Stimulated activated effector memory CD8-positive, alpha-beta T cell treated with anti-CD3 and anti-CD28 coated beads, Interleukin-12 subunit alpha, Interleukin-12 subunit beta, amount 100 ng/mL, for 72 hours (primary cell): ENCODE measurements at regions not wholly inside any gene's neighbourhood (a gene's known extent, or its start where the extent isn't known, plus 50 kb on each side); places are given as distances from the start of the nearest gene placed in this dataset.

Experiments used
- ATAC-seq: fragments of 150-1000 bp; cut with Tn5 transposase; 2 replicates; pipeline ENCODE4 v1.10.0; 2021
- DNase-seq, 2 donors: peaks; one replicate each; pipeline ENCODE4 v3.0.0; 2021 to 2022; ENCODE audit warnings: low spot score in 2 of 2
- H3K27ac Mint-ChIP-seq: one replicate; pipeline ENCODE4 v1.8.0; 2022; ENCODE audit warnings: mild to moderate bottlenecking, mixed read lengths
- H3K36me3 Mint-ChIP-seq: one replicate; pipeline ENCODE4 v1.8.0; 2022; ENCODE audit warnings: mild to moderate bottlenecking, mixed read lengths
- H3K4me1 Mint-ChIP-seq: one replicate; pipeline ENCODE4 v1.8.0; 2022; ENCODE audit warnings: mixed read lengths
- H3K4me3 Mint-ChIP-seq: one replicate; pipeline ENCODE4 v1.8.0; 2022; ENCODE audit warnings: mild to moderate bottlenecking, mixed read lengths
- H3K9me3 Mint-ChIP-seq: one replicate; pipeline ENCODE4 v1.8.0; 2022; ENCODE audit warnings: mixed read lengths

DNA sequence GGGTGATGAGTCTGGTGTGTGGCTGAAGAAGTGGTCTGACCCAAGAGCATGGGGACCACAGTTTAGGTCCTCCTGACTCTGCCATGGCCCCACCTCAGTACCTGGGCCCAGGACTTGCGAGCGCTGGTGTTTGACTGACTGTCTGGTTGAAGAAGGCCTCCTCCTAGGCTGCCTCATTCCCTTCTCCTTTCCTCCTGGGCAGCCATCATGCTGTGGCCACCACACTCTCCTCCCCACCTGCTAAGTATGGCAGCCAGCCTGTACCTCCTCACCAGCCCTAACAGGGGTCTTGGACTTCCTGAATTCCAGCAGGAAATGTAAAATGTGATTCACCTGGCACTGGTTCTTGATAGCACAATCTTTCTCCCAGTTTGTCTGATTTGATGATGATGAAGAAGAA, 156.8 kb upstream of the GPR26 start:
- DNase-seq (no peak), ATAC-seq (no peak)
- no peaks in the 10 kb centered on the region for H3K36me3 Mint-ChIP-seq
- H3K4me1 Mint-ChIP-seq = no peaks in the 10 kb centered on the region
- no peak overlapping the region for H3K4me3 Mint-ChIP-seq
- H3K27ac Mint-ChIP-seq = no peak overlapping the region
- no peaks in the 10 kb centered on the region for H3K9me3 Mint-ChIP-seq

DNA sequence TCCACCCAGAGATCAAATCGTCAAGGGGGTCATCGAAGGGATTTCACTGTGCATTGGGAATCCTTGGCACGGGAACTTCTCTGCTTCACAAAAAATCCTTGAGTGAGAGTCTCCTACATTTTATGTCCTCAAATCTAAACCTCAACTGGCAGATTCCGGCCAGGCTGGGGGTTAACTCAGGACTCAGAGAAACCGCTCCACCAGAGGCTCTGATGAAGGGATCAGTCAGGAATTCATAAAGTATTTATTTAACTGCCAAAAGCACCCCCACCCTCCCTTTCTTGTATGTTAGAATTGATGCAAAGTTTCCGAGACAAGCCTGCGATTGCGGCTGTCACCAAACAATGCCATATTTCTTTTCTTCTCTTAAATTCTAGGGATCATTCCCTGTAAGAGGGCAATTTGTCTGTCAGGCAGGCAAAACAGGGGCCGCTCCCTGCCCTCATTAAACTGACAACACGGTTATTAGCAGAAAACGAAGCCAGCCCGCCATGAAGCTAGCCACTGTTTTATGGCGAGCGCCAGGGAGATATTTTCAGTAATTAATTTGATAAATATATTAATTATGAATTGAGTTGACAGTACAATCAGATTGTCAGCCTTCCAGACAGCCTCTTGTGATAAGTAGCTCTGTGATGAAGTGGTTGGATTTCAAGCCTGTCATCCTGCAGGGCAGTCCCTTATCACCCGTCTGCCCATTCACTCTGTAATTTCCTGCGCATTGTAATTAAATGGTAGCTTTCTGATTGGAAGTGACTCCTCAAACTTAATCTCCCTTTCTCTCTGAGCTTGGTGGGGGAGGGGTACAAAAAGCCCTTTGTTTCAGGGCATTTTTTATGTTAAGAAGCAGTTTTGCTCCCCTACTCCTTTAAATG, 153.0 kb upstream of the GPR26 start:
- DNase-seq (no peak), ATAC-seq (no peak)
- no peaks in the 10 kb centered on the region for H3K36me3 Mint-ChIP-seq
- no peaks in the 10 kb centered on the region for H3K4me1 Mint-ChIP-seq
- no peak overlapping the region for H3K4me3 Mint-ChIP-seq
- no peak overlapping the region for H3K27ac Mint-ChIP-seq
- no peaks in the 10 kb centered on the region for H3K9me3 Mint-ChIP-seq

DNA sequence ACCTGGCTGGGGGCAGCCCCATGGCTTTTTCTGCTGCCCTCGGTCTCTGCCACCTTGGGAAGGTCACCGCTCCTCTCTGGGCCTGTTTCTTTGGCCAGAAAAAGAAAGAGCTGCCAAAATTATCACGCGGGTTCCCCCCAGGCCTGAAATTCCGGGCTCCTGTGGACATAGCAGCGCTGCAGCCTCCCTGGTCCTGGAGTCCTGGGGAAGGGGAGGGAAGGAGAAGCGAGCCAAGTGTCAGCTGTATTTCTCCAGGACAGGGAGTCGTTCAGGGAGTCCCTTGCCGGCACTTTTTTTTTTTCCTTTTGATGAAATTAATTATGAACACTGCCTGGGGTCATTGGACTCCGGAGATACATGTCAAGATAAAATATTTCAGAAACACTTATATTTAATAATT, 152.3 kb upstream of the GPR26 start:
- Mint-ChIP-seq H3K4me1 (no peaks in the 10 kb centered on the region), H3K36me3 (no peaks in the 10 kb centered on the region), H3K27ac (no peak overlapping the region), H3K4me3 (no peak overlapping the region), H3K9me3 (no peaks in the 10 kb centered on the region)
- no peak for ATAC-seq
- no peak for DNase-seq

DNA sequence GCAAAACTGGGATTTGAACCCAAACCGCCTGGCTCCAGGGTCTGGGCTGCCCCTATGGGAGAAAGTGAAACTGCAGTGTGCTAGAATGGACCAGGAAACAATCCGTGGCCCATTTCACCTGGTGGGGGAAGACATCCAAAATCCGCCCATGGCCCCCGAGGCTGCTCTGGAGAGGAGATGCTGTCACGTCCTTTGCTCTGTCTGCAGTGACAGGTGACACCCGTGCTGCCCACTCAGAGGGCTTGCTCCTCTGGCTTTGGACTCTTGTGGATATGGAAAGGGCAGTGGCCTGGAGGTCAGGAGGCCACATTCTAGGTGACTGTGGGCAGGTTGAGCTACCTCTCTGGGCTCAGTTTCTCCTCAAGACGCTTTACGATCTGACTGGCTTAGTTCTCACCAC, 151.2 kb upstream of the GPR26 start:
- Mint-ChIP-seq H3K4me1 (no peaks in the 10 kb centered on the region), H3K27ac (no peak overlapping the region), H3K4me3 (no peak overlapping the region), H3K9me3 (no peaks in the 10 kb centered on the region), H3K36me3 (no peaks in the 10 kb centered on the region)
- DNase-seq (no peak), ATAC-seq (no peak)

DNA sequence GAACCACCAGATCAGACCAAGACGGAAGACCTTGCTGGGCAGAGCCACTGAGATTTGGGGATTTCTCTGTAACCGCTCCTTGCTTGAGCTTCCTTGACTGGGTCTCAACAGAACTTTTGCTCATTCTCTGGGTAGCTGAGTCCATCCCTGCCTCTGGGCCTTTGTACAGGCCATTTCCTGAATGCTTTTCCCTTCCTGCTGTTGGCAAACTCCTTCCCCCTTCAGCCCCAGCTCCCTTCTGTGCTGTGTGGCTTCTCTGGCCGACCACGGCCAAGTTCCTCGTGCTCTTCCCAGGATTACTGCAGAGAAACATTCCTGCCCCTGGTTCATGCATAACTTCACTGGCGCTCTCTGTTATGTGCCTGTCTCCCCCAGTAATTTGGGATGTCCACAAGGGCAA, 150.5 kb upstream of the GPR26 start:
- no peaks in the 10 kb centered on the region for H3K9me3 Mint-ChIP-seq
- H3K4me3 Mint-ChIP-seq = no peak overlapping the region
- ATAC-seq (no peak), DNase-seq (no peak)
- H3K36me3 Mint-ChIP-seq = no peaks in the 10 kb centered on the region
- no peak overlapping the region for H3K27ac Mint-ChIP-seq
- H3K4me1 Mint-ChIP-seq = no peaks in the 10 kb centered on the region

DNA sequence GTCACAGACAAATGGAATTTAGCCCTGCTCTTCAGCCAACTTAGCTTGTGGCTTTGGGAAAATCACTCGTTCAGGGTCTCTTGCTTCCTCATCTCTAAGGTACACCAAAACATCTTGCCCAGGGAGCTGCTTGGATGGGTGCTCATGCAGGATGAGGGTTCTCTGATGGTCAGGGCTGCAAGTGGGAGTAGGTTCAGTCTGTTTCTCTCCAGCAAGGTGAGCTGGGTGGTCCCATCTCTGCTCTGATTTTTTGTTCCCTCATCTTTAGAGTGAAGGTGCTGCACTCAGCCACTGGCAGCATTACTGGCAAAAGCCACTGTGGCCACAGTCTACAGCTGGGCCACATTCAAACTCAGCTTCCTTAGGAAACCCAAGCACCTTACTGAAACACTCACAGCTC, 149.9 kb upstream of the GPR26 start:
- Mint-ChIP-seq H3K9me3 (no peaks in the 10 kb centered on the region), H3K27ac (no peak overlapping the region), H3K36me3 (no peaks in the 10 kb centered on the region), H3K4me3 (no peak overlapping the region), H3K4me1 (no peaks in the 10 kb centered on the region)
- ATAC-seq = no peak
- no peak for DNase-seq

DNA sequence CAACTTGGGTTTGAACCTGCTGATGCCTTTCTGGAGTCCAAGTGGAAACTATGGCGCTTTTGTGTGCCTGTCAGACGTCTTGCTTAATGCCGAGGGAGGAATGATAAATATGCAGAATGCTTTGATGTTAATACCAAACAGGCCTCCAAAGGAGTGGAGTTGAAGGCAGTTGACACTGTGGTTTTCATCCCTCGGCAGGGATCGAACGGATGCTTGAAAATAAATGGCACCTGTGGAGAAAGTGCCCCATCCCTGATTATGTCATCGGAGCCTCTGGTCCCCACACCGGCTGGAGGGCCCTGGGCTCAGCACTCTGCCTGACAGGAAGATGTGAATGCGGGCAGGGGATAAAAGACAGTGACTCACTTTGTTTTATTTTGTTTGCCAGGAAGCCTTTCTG, 148.7 kb upstream of the GPR26 start:
- H3K36me3 Mint-ChIP-seq = no peaks in the 10 kb centered on the region
- DNase-seq = no peak
- no peaks in the 10 kb centered on the region for H3K4me1 Mint-ChIP-seq
- no peak for ATAC-seq
- no peaks in the 10 kb centered on the region for H3K9me3 Mint-ChIP-seq
- no peak overlapping the region for H3K27ac Mint-ChIP-seq
- no peak overlapping the region for H3K4me3 Mint-ChIP-seq

DNA sequence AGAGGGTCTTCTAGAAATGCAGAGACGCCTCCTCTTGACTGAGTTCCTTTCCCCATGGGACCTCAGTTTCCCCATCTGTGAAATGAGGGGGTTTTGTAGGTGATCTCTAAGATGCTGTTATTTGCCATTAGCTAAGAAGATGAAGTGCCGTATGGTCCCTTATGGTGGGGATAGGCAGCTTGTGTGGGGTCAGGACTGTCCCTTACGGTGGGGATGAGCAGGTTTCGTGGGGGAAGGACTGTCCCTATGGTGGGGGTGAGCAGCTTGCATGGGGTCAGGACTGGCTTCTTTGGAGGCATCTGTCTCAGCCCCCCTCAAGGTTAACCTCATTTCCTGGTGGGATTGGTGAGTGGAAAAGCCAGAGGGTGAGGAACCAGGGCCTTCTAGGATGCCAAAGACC, 148.3 kb upstream of the GPR26 start:
- no peak for DNase-seq
- Mint-ChIP-seq H3K36me3 (no peaks in the 10 kb centered on the region), H3K4me1 (no peaks in the 10 kb centered on the region), H3K9me3 (no peaks in the 10 kb centered on the region), H3K27ac (no peak overlapping the region), H3K4me3 (no peak overlapping the region)
- ATAC-seq = no peak

DNA sequence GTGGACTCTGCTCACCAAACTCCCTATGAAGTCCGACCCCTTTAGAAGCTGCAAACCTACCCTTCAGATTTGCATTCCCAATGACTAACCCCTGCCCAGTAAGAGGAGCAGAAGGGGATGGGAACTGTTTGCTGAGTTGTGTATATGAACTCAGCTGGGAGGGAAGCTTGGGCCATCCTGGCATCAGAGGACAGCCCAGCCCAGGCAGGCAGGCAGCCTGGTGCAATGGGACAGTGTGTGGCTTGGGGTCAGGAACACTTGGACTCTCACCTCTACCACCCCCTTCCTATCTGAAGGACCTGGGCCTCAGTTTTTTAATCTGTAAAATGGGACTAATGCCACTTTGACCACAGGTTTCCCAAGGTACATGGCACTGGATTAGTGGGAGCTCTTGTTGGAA, 147.4 kb upstream of the GPR26 start:
- H3K27ac Mint-ChIP-seq = no peak overlapping the region
- H3K4me1 Mint-ChIP-seq = no peaks in the 10 kb centered on the region
- ATAC-seq (no peak), DNase-seq (no peak)
- H3K4me3 Mint-ChIP-seq = no peak overlapping the region
- H3K9me3 Mint-ChIP-seq = no peaks in the 10 kb centered on the region
- H3K36me3 Mint-ChIP-seq = no peaks in the 10 kb centered on the region

DNA sequence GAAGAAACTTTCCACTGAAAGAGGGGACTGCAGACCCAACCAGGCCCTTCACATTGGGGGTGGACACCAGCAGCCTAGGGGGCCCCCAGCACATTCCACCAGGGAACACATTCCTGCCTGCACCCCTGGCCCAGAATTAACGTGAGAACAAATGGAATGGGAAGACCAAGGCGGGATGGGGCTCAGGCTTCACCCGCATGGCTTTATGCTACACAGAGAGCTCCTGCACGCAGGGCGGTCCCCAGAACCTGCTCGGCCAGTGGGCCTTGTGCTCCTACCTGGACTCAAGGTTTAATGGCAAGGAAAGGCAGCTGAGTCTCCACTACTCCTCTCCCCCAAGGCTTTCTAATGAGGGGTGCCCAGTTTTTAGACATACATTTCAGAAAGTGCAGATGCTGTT, 146.3 kb upstream of the GPR26 start:
- Mint-ChIP-seq H3K9me3 (no peaks in the 10 kb centered on the region), H3K36me3 (no peaks in the 10 kb centered on the region), H3K27ac (no peak overlapping the region), H3K4me3 (no peak overlapping the region), H3K4me1 (no peaks in the 10 kb centered on the region)
- ATAC-seq (no peak), DNase-seq (peak in 1 of 2 donors; percentile 23)

DNA sequence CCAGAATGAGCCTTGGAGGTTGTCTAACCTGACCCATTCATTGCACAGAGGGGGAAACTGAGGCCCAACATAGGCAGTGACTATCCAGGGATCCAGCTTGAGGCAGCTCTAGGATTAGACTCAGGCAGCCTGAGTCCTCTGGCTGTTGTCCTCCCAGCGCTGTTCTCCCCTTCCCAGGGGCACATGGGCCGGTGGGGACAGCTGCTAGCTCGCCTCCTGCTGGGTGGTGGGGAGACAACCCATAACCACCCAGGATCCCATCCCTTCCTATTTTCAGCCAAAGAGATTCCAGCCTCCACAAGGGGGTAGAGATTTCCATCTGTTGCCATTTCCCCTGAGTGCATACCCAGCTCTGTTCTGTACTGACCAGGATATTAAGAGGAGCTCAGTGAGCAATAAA, 145.1 kb upstream of the GPR26 start:
- Mint-ChIP-seq H3K36me3 (no peaks in the 10 kb centered on the region), H3K4me1 (no peaks in the 10 kb centered on the region), H3K27ac (no peak overlapping the region), H3K9me3 (no peaks in the 10 kb centered on the region), H3K4me3 (no peak overlapping the region)
- no peak for ATAC-seq
- DNase-seq = no peak

DNA sequence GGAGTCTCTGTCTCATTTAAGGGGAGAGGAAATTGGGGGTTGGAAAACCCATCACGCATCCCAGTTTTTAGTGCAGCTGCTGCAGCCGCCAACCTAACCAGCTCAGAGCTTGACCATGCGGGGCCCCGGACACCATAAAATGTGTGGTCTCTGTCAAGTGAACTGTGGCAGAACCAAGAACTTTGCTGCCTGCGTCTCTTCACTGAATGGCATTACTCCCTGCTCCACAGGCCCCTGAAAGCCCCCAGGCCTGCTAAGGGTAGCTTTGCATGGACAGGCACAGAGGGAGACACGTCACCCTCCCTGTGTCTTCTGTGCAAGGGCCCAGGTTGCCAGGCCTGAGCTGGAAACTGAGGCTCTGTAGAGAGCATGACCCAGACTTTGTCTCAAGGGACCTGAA, 144.6 kb upstream of the GPR26 start:
- ATAC-seq = no peak
- DNase-seq = peak in 1 of 2 donors; percentile 33
- Mint-ChIP-seq H3K27ac (no peak overlapping the region), H3K36me3 (no peaks in the 10 kb centered on the region), H3K9me3 (no peaks in the 10 kb centered on the region), H3K4me1 (no peaks in the 10 kb centered on the region), H3K4me3 (no peak overlapping the region)

DNA sequence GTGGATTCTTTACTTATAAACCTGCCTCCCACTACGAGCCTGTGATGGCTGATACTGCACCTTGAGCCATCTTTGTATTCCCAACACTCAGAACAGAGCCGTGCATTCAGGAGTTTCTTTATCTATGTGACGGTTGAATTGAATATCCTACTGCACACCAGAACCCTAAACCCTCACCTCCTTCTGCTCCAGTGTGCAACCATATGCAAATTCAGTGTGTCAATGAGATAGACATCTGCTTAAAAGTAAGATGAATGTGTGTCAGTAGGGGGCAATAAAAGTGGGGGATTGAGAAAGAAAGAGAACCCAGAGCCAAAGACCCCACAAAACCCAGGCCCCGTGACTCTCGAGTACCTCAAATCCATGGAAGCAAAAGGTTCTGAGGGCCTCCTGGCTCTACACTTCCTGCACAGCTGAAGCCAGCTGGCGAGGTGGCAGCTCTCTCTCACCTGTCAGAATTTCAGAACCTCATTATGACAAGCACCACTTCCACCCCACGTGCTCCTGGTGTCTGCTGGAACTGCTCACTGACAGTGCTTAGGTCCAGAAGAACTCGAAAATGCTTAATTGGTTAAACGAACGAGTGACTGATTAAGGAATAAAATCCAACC, 143.3 kb upstream of the GPR26 start:
- ATAC-seq = no peak
- Mint-ChIP-seq H3K36me3 (no peaks in the 10 kb centered on the region), H3K4me3 (no peak overlapping the region), H3K27ac (no peak overlapping the region), H3K4me1 (no peaks in the 10 kb centered on the region), H3K9me3 (no peaks in the 10 kb centered on the region)
- DNase-seq = peak in 1 of 2 donors; percentile 30

DNA sequence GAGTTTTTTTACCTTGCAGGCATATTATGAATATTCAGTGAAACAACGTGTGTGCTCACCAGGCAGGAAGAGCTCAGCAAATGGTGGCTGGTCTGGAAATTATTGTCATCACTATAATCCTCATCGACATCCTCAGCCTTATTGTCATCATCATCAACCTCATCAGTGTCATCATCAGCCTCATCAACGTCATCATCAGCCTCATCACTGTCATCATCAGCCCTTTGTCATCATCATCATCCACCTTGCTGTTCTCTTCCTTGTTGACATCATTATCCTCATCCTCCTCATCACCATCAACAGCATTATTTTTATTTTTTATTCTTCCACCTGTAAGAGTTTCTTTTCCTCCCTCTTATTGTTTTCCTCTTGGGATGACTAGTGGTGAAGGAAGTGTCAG, 142.3 kb upstream of the GPR26 start:
- Mint-ChIP-seq H3K9me3 (no peaks in the 10 kb centered on the region), H3K36me3 (no peaks in the 10 kb centered on the region), H3K4me1 (no peaks in the 10 kb centered on the region), H3K4me3 (no peak overlapping the region), H3K27ac (no peak overlapping the region)
- ATAC-seq (no peak), DNase-seq (no peak)

DNA sequence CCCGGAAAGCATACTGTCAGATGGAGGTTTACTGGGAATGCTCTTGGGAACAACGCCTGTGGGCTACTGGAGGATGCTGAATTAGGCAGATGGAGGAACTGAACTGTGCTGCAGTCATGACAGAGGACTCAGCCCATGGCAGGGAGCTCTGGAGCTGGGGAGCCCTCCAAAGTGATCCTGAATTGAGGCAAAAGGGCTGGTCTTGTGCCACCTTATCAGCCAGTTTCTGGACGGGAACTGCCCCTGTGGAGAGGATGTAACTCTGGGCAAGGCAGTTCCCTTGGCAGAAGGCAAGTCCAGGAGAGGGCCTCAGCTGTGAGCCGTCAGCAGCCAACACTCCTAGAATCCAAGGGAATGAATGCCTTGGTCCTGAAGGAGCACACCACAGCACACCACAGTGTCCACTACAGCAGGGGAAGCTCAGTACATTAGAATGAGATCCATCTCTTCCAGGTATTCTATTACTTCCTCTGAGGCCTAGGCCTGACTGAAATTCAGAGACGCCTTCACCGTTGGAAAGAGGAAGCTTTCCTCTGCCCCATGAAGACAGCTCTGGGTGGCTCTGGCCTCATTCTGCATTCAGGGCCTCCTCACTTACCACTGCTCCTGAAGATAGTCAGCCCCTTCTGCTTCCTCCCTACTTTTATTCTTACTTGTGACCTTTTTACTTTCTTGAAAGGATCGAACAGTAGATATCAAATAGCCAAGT, 139.6 kb upstream of the GPR26 start:
- Mint-ChIP-seq H3K4me3 (no peak overlapping the region), H3K9me3 (no peaks in the 10 kb centered on the region), H3K36me3 (no peaks in the 10 kb centered on the region), H3K4me1 (no peaks in the 10 kb centered on the region), H3K27ac (no peak overlapping the region)
- peak; percentile 31 for ATAC-seq
- DNase-seq = peak in 1 of 2 donors; percentile 35

DNA sequence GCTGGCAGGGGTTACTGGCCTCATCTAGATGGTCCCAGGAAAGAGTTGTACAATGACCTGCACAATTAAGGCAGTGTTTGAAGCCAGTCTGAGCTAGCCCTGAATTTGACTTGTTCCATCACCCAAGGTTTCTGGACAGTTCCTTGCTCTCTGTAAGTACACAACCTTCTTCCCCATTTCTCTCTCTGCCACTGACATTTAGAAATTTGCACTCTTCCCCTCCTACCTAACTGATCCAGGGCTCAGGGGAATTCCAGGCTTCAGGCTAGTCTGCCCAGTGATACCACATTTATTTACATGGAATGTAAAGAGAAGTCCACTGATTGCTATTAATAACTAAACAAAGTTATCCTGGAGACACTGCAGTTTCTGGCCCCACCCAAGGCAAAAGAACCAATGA, 139.0 kb upstream of the GPR26 start:
- peak in 1 of 2 donors; percentile 13 for DNase-seq
- ATAC-seq = no peak
- H3K4me1 Mint-ChIP-seq = no peaks in the 10 kb centered on the region
- no peaks in the 10 kb centered on the region for H3K36me3 Mint-ChIP-seq
- H3K4me3 Mint-ChIP-seq = no peak overlapping the region
- H3K9me3 Mint-ChIP-seq = peaks cover 1% of the 10 kb centered on the region
- H3K27ac Mint-ChIP-seq = no peak overlapping the region
